NB4 (cell line): ENCODE measurements at regions not wholly inside any gene's neighbourhood (a gene's known extent, or its start where the extent isn't known, plus 50 kb on each side); places are given as distances from the start of the nearest gene placed in this dataset.

Source experiments
- DNase-seq: peaks from one replicate; pipeline ENCODE4 v3.0.0; 2010; ENCODE audit warnings: low read depth
- H3K4me3 ChIP-seq: one replicate; pipeline ENCODE4 v1.5.1; 2011; ENCODE audit warnings: mild to moderate bottlenecking, low read depth, low read length, moderate library complexity
- MAX ChIP-seq: IDR thresholded peaks from 2 replicates; pipeline ENCODE4 v1.6.1; 2011; ENCODE audit warnings: low read depth, low read length
- MYC ChIP-seq: IDR thresholded peaks from 2 replicates; pipeline ENCODE4 v1.6.1; 2011; ENCODE audit warnings: low read depth, low read length
- POLR2A ChIP-seq: IDR thresholded peaks from 2 replicates; pipeline ENCODE4 v1.6.1; 2011; ENCODE audit warnings: mild to moderate bottlenecking; ENCODE audit not compliant: insufficient read length; ENCODE audit errors: extremely low read depth
- TF ChIP-seq, protein P1 (sequence below): IDR thresholded peaks from one replicate; pipeline ENCODE4 v1.5.1; 2012; ENCODE audit warnings: low read depth, low read length

DNA sequence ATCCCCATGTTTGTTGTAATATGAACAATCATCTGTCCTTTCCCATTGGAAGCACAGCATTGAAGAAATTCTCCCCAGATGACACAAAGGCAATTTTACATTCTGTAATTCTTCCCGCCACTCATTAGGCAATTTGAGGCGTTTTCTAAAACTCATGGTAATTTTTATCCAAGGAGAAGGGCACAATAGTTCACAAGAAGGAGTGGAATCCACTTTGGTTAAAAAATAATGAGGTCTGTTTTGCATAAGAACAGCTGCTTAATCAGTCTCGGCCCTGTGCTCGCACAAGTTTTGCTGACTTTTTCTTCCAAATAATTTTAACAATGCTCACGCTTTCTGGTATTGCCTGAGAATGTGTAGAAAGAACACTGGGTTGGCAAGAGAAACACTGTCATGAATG, 94.0 kb downstream of the CAVIN4 start:
- no peak for TF ChIP-seq POLR2A
- TF ChIP-seq MYC: no peak
- TF ChIP-seq MAX: no peak
- TF ChIP-seq, protein P1, sequence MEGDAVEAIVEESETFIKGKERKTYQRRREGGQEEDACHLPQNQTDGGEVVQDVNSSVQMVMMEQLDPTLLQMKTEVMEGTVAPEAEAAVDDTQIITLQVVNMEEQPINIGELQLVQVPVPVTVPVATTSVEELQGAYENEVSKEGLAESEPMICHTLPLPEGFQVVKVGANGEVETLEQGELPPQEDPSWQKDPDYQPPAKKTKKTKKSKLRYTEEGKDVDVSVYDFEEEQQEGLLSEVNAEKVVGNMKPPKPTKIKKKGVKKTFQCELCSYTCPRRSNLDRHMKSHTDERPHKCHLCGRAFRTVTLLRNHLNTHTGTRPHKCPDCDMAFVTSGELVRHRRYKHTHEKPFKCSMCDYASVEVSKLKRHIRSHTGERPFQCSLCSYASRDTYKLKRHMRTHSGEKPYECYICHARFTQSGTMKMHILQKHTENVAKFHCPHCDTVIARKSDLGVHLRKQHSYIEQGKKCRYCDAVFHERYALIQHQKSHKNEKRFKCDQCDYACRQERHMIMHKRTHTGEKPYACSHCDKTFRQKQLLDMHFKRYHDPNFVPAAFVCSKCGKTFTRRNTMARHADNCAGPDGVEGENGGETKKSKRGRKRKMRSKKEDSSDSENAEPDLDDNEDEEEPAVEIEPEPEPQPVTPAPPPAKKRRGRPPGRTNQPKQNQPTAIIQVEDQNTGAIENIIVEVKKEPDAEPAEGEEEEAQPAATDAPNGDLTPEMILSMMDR: no peak
- DNase-seq: no peak
- no peak overlapping the region for H3K4me3 ChIP-seq

DNA sequence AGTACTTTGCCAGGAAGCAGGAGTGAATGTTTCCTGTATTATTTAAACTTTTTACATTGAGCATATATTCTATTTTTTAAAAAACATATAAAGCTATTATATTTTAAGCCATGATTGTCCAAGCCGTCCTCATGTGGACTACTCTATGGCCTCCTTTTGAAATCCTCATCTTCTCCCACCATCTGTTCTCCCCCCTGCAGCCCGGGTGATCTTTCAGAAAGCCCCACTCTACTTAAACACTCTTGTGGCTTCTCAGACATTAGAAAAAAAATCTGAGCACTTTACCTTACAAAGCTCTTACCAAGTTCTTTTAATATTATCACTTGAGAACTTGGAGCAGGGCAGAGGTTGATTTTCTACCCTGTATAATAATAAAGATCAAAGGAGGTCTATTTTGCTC, 95.4 kb downstream of the CAVIN4 start:
- TF ChIP-seq, protein P1: no peak
- TF ChIP-seq POLR2A (no peak), MAX (no peak), MYC (no peak)
- no peak for DNase-seq
- no peak overlapping the region for H3K4me3 ChIP-seq

DNA sequence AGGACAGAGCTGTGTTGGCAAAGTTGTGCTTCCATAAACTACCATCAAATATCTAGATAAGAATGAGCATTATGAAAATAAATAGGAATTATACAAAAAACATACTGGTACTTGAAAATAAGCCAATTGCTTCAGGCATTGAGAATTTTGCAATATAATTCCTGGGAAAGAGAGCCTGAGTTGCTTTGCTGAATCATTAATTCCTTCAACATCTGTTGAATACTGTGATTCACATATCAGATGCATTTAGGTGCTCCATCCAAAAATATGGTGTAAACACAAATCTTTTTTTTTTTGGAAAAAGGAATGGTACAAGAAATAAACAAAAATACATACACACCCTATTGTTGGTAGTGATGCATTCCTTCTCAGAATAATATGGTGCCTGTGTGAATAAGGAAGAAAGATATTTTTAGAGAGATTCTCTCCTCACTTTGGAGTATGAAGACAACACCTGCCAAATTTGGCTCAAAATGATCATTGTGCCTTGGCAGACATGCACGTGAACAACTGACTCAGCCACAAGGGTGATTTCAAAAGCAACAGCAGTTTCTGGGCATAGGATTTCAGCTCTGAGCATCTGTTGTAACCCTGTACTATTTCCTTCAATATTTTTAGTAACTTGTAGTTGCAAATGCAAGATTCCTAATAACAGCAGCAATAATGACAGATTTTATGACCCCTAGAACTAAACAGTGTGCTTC, 96.7 kb downstream of the CAVIN4 start:
- no peak for DNase-seq
- TF ChIP-seq, protein P1: no peak
- TF ChIP-seq MYC: no peak
- no peak for TF ChIP-seq MAX
- no peak for TF ChIP-seq POLR2A
- no peak overlapping the region for H3K4me3 ChIP-seq

DNA sequence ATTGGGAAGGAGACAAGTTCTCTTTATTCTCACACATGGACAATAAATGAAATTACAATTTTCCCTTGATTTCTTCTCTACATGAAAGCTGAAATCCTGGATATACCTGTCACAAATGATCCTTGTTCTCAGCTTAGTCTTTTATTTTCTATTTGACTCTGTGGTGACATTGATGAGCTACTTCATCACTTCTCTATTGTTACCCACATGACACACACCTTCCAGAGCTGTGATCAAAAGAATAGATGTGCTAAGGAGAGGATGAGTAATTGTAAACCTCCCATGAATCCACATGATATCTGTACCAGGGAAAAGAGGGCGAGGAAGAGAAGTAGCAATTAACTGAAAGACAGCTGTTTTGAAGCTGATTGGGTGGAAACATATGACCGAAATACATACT, 102.0 kb downstream of the CAVIN4 start:
- no peak for TF ChIP-seq MYC
- TF ChIP-seq, protein P1: no peak
- TF ChIP-seq POLR2A: no peak
- DNase-seq: no peak
- no peak overlapping the region for H3K4me3 ChIP-seq

DNA sequence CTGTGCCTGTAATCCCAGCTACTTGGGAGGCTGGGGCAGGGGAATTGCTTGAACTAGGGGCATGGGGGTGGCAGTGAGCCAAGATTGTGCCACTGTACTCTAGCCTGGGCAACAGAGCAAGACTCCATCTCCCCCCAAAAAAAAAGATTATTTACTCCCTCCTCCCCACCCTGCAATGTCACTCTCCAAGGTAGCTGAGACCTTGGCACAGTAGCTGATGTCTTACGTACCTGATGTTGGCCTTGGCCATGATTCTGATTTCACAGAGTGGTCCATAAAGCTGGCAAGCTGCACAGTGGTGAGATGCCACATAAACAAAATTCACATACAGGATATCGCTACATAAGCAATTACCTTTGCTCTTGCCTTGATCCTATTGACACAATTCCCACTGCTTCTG, 108.5 kb downstream of the CAVIN4 start:
- H3K4me3 ChIP-seq: no peak overlapping the region
- TF ChIP-seq POLR2A (no peak), MAX (no peak), MYC (no peak)
- TF ChIP-seq, protein P1: no peak
- no peak for DNase-seq

DNA sequence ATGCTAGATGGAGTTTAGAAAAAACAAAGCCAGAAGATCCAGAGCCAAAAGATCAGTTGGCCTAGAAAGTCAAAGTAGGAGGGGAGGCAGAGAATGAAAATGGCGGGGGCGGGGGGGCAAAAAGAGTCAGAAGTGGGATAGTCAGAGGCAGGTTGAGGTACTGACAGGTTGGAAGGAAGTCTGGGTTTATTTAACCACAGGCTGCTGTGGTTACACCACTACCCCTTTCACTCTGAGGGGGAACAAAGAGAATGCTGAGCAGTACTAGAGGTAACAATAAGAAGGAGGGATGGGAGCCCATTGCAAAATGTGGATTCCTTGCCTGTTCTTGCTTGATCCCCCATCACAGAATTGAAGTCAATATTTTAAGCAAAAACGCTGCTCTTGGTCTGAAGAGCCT, 111.8 kb downstream of the CAVIN4 start:
- no peak for TF ChIP-seq POLR2A
- TF ChIP-seq, protein P1: no peak
- no peak for TF ChIP-seq MYC
- TF ChIP-seq MAX: no peak
- no peak for DNase-seq

More for the DNA sequence above, 111.8 kb downstream of the CAVIN4 start:
- no peak overlapping the region for H3K4me3 ChIP-seq
